Adrenal gland (tissue), 9 donors: ENCODE measurements at regions not wholly inside any gene's neighbourhood (a gene's known extent, or its start where the extent isn't known, plus 50 kb on each side); places are given as distances from the start of the nearest gene placed in this dataset.

ENCODE experiments used
- DNase-seq, 7 donors: peaks; one replicate each; pipeline ENCODE4 v3.0.0-alpha.2; 2019 to 2020
- H3K27ac ChIP-seq, 5 donors: fragments of 200-600 bp; sonication (generic) in 4 of 5; 1 replicate in 3 of 5; 2 replicates in 2 of 5; pipeline versions ENCODE4 v1.5.1 to v1.8.0; 2016 to 2020; ENCODE audit warnings: mild to moderate bottlenecking in 1 of 5
- H3K27me3 ChIP-seq: fragments of 200-600 bp; 2 replicates; pipeline ENCODE4 v1.8.0; 2021
- H3K36me3 ChIP-seq, 2 donors: fragments of 200-600 bp; replicated peaks in 1 of 2; 1 replicate in 1 of 2; 2 replicates in 1 of 2; pipeline versions ENCODE4 v1.5.1 to v1.8.0; 2018 to 2022
- H3K4me1 ChIP-seq, 2 donors: fragments of 200-600 bp; replicated peaks in 1 of 2; 1 replicate in 1 of 2; 2 replicates in 1 of 2; pipeline versions ENCODE4 v1.5.1 to v1.8.0; 2018 to 2021
- H3K4me3 ChIP-seq, 4 donors: fragments of 200-600 bp; sonication (generic) in 3 of 4; one replicate each; pipeline ENCODE4 v1.5.1; 2016 to 2018
- H3K9me3 ChIP-seq, 3 donors: fragments of 200-600 bp; sonication (generic) in 1 of 3; replicated peaks in 1 of 3; 1 replicate in 2 of 3; 2 replicates in 1 of 3; pipeline versions ENCODE4 v1.5.1 to v1.8.0; 2016 to 2021
- CTCF ChIP-seq, 6 experiments: fragments of 450-650 bp in 4 of 6; fragments of 200-600 bp in 2 of 6; sonication (generic) in 1 of 6; IDR thresholded peaks; 1 replicate in 5 of 6; 2 replicates in 1 of 6; pipeline versions ENCODE4 v1.5.1 to v1.8.0; 2016 to 2021; ENCODE audit warnings: antibody characterized with exemption in 6 of 6, mild to moderate bottlenecking in 2 of 6, moderate library complexity in 1 of 6
- POLR2A ChIP-seq, 2 donors: fragments of 450-650 bp; IDR thresholded peaks; one replicate each; pipeline ENCODE4 v1.6.1; 2017; ENCODE audit warnings: antibody characterized with exemption in 2 of 2, mild to moderate bottlenecking in 2 of 2, moderate library complexity in 1 of 2
- WGBS, 4 donors: extraction: QIAGEN DNeasy Blood & Tissue Kit in 2 of 4; methylation state at CpG; one replicate each; pipeline versions ENCODE4 v1.1.5 to v1.1.7; 2013 to 2017; 5-methylcytosine and 5-hydroxymethylcytosine counted together
- intact Hi-C, 2 donors: fragments of 100-400 bp; cut with DNase I; formaldehyde crosslinking; loops; one replicate each; pipeline versions ENCODE4 v1.14.1 to v1.15.0; 2022 to 2023
- donor health status: healthy with polysubstance abuse.
- donor health status: Bipolar disorder and iron deficiency.
- donor health status: DM: yes; HTN: yes; CAD: no.
- donor health status: DM: no; HTN: no; CAD: no.
- donor health status: DM: no; HTN: no; CAD: no.

DNA sequence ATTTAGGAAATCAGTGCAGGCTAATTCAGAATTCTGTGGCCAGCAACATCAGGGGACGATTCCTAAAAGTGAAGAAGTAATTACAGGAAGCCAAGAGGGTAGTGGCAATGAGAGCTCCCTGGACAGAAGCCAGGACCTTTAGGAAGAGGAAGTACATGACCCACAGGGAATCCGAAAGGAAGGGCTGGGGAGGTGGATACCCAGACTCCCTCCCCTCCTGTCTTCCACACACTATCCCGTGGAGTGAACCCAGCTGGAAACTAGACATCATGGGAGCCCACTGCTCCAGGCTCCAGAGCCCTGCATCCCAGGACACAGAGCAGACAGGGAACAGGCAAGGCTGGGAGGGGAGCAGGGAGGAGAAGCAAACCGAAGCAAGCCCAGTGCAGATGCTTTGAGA, 83.0 kb downstream of the SNX5 start:
- TF ChIP-seq CTCF (IDR thresholded peaks at IDR 0.05) = no peak
- no peak for TF ChIP-seq POLR2A (IDR thresholded peaks at IDR 0.05)
- H3K4me1 ChIP-seq = peaks cover 0 to 11% of the 10 kb centered on the region in 2 donors
- intact Hi-C loops = no loop called here
- DNase-seq = peak in 4 of 7 donors; percentile 41 to 53 (median 45)
- H3K27me3 ChIP-seq = no peaks in the 10 kb centered on the region
- H3K9me3 ChIP-seq = no peaks in the 10 kb centered on the region
- no peak overlapping the region for H3K27ac ChIP-seq
- H3K36me3 ChIP-seq = no peaks in the 10 kb centered on the region
- no peak overlapping the region for H3K4me3 ChIP-seq
- WGBS, 4 donors = 39 to 53% (median 46%) methylated on average over 4 of the region's 4 CpGs

DNA sequence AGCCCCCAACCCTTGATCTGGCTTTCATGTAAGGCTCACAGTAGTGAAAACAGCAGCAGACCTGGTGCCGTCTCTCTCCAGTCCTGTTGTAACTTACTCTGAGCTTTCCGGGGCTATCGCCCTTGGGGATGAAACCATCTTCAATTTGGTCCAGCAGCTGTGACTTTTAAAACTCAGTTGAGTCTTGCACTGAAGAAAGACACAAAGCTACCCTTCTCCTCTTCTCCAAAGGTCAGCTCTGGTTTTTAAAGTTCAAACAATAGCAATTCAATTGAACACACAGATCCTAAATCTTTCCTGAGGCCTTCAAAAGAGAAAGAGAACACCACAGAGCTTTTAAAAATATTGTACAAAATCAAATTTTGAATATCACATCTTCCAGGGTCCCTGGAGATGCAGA, 83.5 kb downstream of the SNX5 start:
- H3K27me3 ChIP-seq = no peaks in the 10 kb centered on the region
- H3K9me3 ChIP-seq = no peaks in the 10 kb centered on the region
- H3K36me3 ChIP-seq = no peaks in the 10 kb centered on the region
- intact Hi-C loops = no loop called here
- H3K4me1 ChIP-seq = peaks cover 0 to 11% of the 10 kb centered on the region in 2 donors
- no peak overlapping the region for H3K4me3 ChIP-seq
- TF ChIP-seq CTCF (IDR thresholded peaks at IDR 0.05) = no peak
- TF ChIP-seq POLR2A (IDR thresholded peaks at IDR 0.05) = no peak
- no peak overlapping the region for H3K27ac ChIP-seq
- 67 to 95% (median 91%) methylated on average over 3 of the region's 3 CpGs for WGBS, 4 donors
- DNase-seq = no peak

- H3K36me3 ChIP-seq = no peaks in the 10 kb centered on the region
- no peaks in the 10 kb centered on the region for H3K27me3 ChIP-seq
- WGBS, 4 donors = 81 to 86% (median 83%) methylated on average over 14 of the region's 14 CpGs
- no peak for DNase-seq
- intact Hi-C loops = no loop called here
- H3K27ac ChIP-seq = no peak overlapping the region
- TF ChIP-seq POLR2A (IDR thresholded peaks at IDR 0.05) (no peak), CTCF (IDR thresholded peaks at IDR 0.05) (no peak)
- peaks cover 0 to 11% of the 10 kb centered on the region in 2 donors for H3K4me1 ChIP-seq
- no peaks in the 10 kb centered on the region for H3K9me3 ChIP-seq
- H3K4me3 ChIP-seq = no peak overlapping the region
Measured at GRCh38 chr20:17884307-17885003, 84.1 kb downstream of the SNX5 start.

DNA sequence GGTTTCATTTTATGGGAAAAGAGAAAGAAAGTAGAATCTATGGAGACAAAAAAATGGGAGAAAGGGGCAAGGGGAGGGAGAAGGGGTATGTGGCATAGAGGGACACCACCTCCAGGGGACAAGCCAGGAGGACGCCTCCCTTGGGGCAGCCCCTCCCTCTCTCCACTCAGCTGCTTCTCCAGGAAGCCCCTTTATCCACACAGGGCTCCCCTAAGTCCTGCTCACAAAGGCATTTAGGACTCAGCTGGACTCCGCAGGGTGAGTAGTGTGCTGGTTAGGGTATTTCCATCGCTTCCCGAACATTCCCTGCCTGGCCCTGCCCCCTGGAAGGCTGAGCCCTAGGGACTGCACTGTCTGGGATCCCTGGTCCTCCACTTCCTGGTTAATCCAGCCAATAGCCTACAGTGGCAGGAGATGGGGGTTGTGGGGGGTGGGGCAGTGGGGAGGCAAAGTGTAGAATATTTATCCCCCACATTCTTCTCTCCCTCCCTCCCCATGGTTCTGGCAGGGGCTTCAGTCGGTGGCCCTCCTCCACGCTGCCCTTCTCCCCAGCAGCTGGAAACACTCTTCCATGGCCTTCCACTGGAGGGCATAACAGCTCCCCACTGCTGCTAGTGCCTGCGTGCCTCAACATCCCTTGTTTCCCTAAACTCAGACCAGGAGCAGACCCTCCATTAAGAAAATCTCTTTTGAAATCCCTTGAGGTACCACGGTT, 84.8 kb downstream of the SNX5 start:
- intact Hi-C loops = no loop called here
- Histone ChIP-seq H3K4me3 (no peak overlapping the region), H3K36me3 (no peaks in the 10 kb centered on the region), H3K27me3 (no peaks in the 10 kb centered on the region), H3K27ac (no peak overlapping the region), H3K4me1 (peaks cover 0 to 15% of the 10 kb centered on the region in 2 donors), H3K9me3 (no peaks in the 10 kb centered on the region)
- DNase-seq = no peak
- TF ChIP-seq CTCF (IDR thresholded peaks at IDR 0.05) = no peak
- no peak for TF ChIP-seq POLR2A (IDR thresholded peaks at IDR 0.05)
- WGBS, 4 donors = 85 to 91% (median 88%) methylated on average over 8 of the region's 8 CpGs
